ENCODE measurements at regions not wholly inside any gene's neighbourhood (a gene's known extent, or its start where the extent isn't known, plus 50 kb on each side); places are given as distances from the start of the nearest gene placed in this dataset.

- TF ChIP-seq CTCF (IDR thresholded peaks at IDR 0.05; ENCODE audit: low read depth, low read length, poor library complexity, severe bottlenecking): no peak
- no peak for TF ChIP-seq EZH2phosphoT487 (IDR thresholded peaks at IDR 0.05; ENCODE audit: borderline replicate concordance, low read length)
Observed at GRCh38 chr1:5481889-5482288, 510.3 kb downstream of the NPHP4 start.

All from DOHH2 (cell line).